ENCODE measurements at regions not wholly inside any gene's neighbourhood (a gene's known extent, or its start where the extent isn't known, plus 50 kb on each side); places are given as distances from the start of the nearest gene placed in this dataset.

GRCh38 chr6:82744286-82745015 is 321.2 kb downstream of the UBE3D start:
- TF ChIP-seq CREM (CRISPR knock-in tag; IDR thresholded peaks at IDR 0.05) (no peak), CTCF (IDR thresholded peaks at IDR 0.05) (no peak), STAT6 (CRISPR knock-in tag; conservative IDR thresholded peaks at IDR 0.05; ENCODE audit: low read depth) (no peak), E2F1 (CRISPR knock-in tag; IDR thresholded peaks at IDR 0.05) (no peak), USF1 (CRISPR knock-in tag; IDR thresholded peaks at IDR 0.05) (no peak), ZNF281 (CRISPR knock-in tag; IDR thresholded peaks at IDR 0.05) (no peak), MAX (CRISPR knock-in tag; IDR thresholded peaks at IDR 0.05) (no peak), ATF1 (CRISPR knock-in tag; IDR thresholded peaks at IDR 0.05) (no peak), NFYB (CRISPR knock-in tag; conservative IDR thresholded peaks at IDR 0.05; ENCODE audit: low read depth) (no peak), NR2C2 (CRISPR knock-in tag; IDR thresholded peaks at IDR 0.05) (no peak), TCF7 (CRISPR knock-in tag; IDR thresholded peaks at IDR 0.05; ENCODE audit: low read depth) (no peak)
